ENCODE measurements at regions not wholly inside any gene's neighbourhood (a gene's known extent, or its start where the extent isn't known, plus 50 kb on each side); places are given as distances from the start of the nearest gene placed in this dataset.

DNA sequence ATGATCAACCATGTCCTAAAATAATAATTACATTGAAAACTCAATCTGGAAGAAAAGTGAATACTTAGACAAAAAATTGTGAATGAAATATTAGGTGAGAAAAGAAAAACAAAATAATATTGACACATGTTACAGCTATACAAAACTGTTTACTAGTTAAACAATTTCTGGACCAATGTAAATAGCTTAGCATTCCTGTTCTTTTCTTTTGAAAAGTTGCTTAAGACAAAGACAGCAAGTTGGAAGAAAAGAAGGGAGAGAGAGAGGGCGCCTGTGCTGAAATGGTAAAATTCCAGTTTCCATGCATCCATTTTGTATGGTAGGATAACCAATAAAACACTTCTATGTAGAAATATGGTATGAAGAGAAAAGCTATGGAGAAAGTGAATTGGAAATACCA lies 94.1 kb upstream of the RFX8 start:
- Histone ChIP-seq H3K27me3 (ENCODE audit: control insufficient read depth, insufficient read depth, low read length) (no peaks in the 10 kb centered on the region), H3K36me3 (ENCODE audit: control insufficient read depth, insufficient read depth, low read length) (no peaks in the 10 kb centered on the region), H3K4me3 (ENCODE audit: low read depth, low read length) (no peak overlapping the region)
- no peak for DNase-seq (ENCODE audit: low read depth)
- TF ChIP-seq, protein P1, sequence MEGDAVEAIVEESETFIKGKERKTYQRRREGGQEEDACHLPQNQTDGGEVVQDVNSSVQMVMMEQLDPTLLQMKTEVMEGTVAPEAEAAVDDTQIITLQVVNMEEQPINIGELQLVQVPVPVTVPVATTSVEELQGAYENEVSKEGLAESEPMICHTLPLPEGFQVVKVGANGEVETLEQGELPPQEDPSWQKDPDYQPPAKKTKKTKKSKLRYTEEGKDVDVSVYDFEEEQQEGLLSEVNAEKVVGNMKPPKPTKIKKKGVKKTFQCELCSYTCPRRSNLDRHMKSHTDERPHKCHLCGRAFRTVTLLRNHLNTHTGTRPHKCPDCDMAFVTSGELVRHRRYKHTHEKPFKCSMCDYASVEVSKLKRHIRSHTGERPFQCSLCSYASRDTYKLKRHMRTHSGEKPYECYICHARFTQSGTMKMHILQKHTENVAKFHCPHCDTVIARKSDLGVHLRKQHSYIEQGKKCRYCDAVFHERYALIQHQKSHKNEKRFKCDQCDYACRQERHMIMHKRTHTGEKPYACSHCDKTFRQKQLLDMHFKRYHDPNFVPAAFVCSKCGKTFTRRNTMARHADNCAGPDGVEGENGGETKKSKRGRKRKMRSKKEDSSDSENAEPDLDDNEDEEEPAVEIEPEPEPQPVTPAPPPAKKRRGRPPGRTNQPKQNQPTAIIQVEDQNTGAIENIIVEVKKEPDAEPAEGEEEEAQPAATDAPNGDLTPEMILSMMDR (IDR thresholded peaks at IDR 0.05; ENCODE audit: insufficient read depth, low read length, poor library complexity, severe bottlenecking), result no peak

DNA sequence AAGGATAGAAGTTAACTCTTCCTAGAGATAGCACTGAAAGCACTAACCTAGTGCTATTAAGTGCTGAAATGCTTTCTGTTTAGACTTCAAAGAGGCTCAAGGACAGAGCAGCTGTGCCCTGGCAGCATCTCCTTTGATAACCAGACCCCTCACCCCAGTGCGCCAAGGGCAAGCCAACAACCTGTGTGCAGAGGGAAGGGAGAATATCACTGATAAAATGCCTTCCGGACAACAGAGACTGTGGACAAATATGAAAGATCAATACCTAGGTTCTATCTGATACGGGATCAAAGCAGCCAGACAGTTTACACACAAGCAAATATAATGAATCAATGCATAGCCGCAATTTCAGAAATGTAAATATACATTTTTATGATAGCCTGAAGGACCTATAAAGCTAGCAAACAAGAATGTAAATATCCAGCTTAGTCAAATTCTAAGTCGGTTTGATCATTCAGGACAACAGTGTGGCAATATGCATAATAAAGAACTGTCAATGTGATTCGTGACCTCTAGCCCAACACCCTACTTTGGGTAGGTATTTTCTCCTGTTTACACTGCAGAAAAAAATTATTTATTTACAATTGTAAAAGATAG lies 91.8 kb upstream of the RFX8 start:
- H3K36me3 ChIP-seq (ENCODE audit: control insufficient read depth, insufficient read depth, low read length), result no peaks in the 10 kb centered on the region
- TF ChIP-seq, protein P1 (IDR thresholded peaks at IDR 0.05; ENCODE audit: insufficient read depth, low read length, poor library complexity, severe bottlenecking), result no peak
- H3K27me3 ChIP-seq (ENCODE audit: control insufficient read depth, insufficient read depth, low read length), result no peaks in the 10 kb centered on the region
- no peak overlapping the region for H3K4me3 ChIP-seq (ENCODE audit: low read depth, low read length)
- no peak for DNase-seq (ENCODE audit: low read depth)

DNA sequence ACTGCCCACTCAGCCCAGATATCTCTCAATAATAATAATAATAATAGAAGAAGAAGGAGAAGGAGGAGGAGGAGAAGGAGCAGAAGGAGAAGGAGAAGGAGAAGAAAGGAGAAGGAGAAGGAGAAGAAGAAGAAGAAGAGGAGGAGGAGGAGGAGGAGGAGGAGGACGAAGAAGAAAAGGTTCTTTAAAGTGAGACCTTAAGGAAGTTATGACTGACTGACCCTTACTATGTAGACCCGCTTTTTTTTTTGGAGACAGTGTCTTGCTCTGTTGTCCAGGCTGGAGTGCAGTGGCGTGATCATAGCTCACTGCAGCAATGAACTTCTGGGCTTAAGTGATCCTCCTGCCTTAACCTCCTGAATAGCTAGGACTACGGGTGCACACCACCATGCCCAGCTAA lies 88.9 kb upstream of the RFX8 start:
- no peak for DNase-seq (ENCODE audit: low read depth)
- Histone ChIP-seq H3K36me3 (ENCODE audit: control insufficient read depth, insufficient read depth, low read length) (no peaks in the 10 kb centered on the region), H3K27me3 (ENCODE audit: control insufficient read depth, insufficient read depth, low read length) (no peaks in the 10 kb centered on the region), H3K4me3 (ENCODE audit: low read depth, low read length) (no peak overlapping the region)
- TF ChIP-seq, protein P1 (IDR thresholded peaks at IDR 0.05; ENCODE audit: insufficient read depth, low read length, poor library complexity, severe bottlenecking), result no peak

DNA sequence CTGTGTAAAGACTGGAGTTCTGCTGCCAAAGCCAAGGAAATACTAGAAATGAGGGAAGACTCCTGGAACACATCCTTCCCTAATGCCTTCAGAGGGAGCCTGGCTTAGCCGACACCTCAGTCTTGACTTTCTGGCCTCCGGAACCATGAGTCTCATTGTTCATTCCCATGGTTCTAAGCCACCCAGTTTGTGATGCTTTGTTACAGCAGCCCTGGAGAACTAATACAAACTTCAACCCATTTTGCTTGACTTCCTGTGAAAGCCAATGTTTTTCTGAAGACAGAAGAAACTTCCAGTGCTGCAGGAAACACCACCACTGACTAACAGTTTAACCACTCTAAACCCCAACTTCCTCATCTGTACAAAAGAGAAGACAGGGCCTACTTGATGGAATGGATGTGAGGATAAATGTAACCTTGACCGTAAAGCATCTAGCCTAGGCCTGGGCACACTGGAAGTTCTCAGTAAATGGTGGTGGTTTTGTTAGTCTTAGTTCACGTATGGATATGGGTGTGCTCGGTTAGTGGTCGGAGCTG lies 85.9 kb upstream of the RFX8 start:
- no peaks in the 10 kb centered on the region for H3K36me3 ChIP-seq (ENCODE audit: control insufficient read depth, insufficient read depth, low read length)
- DNase-seq (ENCODE audit: low read depth), result no peak
- no peaks in the 10 kb centered on the region for H3K27me3 ChIP-seq (ENCODE audit: control insufficient read depth, insufficient read depth, low read length)
- TF ChIP-seq, protein P1 (IDR thresholded peaks at IDR 0.05; ENCODE audit: insufficient read depth, low read length, poor library complexity, severe bottlenecking), result no peak
- H3K4me3 ChIP-seq (ENCODE audit: low read depth, low read length), result no peak overlapping the region

DNA sequence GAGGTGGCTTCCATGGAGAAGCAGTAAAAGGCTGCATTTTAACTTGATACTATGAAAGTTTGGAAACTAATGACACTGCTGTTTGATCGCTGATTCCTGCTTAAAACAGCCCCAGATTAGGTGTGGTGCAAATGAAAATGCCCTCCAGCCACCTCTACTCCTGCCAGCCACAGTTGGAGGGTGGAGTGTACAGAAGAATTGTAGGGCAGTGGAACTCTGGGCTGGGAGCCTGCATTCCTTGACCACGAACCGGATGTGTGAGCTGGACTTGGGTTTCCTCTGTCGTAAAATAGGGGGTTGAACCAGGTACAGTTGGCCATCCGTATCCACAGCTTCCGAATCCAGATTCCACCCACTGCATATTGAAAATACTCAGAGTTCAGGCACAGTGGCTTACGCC lies 84.6 kb upstream of the RFX8 start:
- DNase-seq (ENCODE audit: low read depth), result no peak
- Histone ChIP-seq H3K27me3 (ENCODE audit: control insufficient read depth, insufficient read depth, low read length) (no peaks in the 10 kb centered on the region), H3K36me3 (ENCODE audit: control insufficient read depth, insufficient read depth, low read length) (no peaks in the 10 kb centered on the region), H3K4me3 (ENCODE audit: low read depth, low read length) (no peak overlapping the region)
- TF ChIP-seq, protein P1 (IDR thresholded peaks at IDR 0.05; ENCODE audit: insufficient read depth, low read length, poor library complexity, severe bottlenecking), result no peak

Measured in kidney epithelial cell (primary cell).